ENCODE measurements at regions not wholly inside any gene's neighbourhood (a gene's known extent, or its start where the extent isn't known, plus 50 kb on each side); places are given as distances from the start of the nearest gene placed in this dataset.

- Histone ChIP-seq H3K79me2 (ENCODE audit: insufficient read depth, low read length) (no peaks in the 10 kb centered on the region), H2AFZ (ENCODE audit: low read length) (no peak overlapping the region), H3F3A (ENCODE audit: low read depth) (no peaks in the 10 kb centered on the region), H3K4me3 (ENCODE audit: low read length, poor library complexity, severe bottlenecking) (no peak overlapping the region), H3K9me2 (replicated peaks; ENCODE audit: low read depth, low read length) (no peaks in the 10 kb centered on the region), H3K36me3 (ENCODE audit: insufficient read depth, low read length) (no peaks in the 10 kb centered on the region), H4K20me1 (ENCODE audit: insufficient read depth, low read length, poor library complexity, severe bottlenecking) (no peaks in the 10 kb centered on the region), H3K9me3 (ENCODE audit: insufficient read depth, low read depth, low read length) (no peaks in the 10 kb centered on the region), H3K9ac (ENCODE audit: low read depth, low read length, poor library complexity, severe bottlenecking) (no peak overlapping the region), H3K27me3 (ENCODE audit: insufficient read depth, low read length, poor library complexity, severe bottlenecking) (no peaks in the 10 kb centered on the region), H3K4me1 (ENCODE audit: insufficient read depth, low read length, poor library complexity, severe bottlenecking) (peaks cover under 1% of the 10 kb centered on the region), H3K4me2 (ENCODE audit: low read depth, low read length, poor library complexity, severe bottlenecking) (no peak overlapping the region)
- TF ChIP-seq EZH2phosphoT487 (IDR thresholded peaks at IDR 0.05; ENCODE audit: borderline replicate concordance) (no peak), CTCF (conservative IDR thresholded peaks at IDR 0.05; ENCODE audit: low read length) (no peak)
Observed at GRCh38 chr16:55045756-55046460, 115.2 kb downstream of the IRX5 start.

- TF ChIP-seq EZH2phosphoT487 (IDR thresholded peaks at IDR 0.05; ENCODE audit: borderline replicate concordance) (no peak), CTCF (conservative IDR thresholded peaks at IDR 0.05; ENCODE audit: low read length) (no peak)
- Histone ChIP-seq H3K4me1 (ENCODE audit: insufficient read depth, low read length, poor library complexity, severe bottlenecking) (peaks cover 6% of the 10 kb centered on the region), H3F3A (ENCODE audit: low read depth) (no peaks in the 10 kb centered on the region; the same call in 1 of the 2 replicates), H4K20me1 (ENCODE audit: insufficient read depth, low read length, poor library complexity, severe bottlenecking) (no peaks in the 10 kb centered on the region), H3K36me3 (ENCODE audit: insufficient read depth, low read length) (no peaks in the 10 kb centered on the region), H2AFZ (ENCODE audit: low read length) (no peak overlapping the region), H3K4me3 (ENCODE audit: low read length, poor library complexity, severe bottlenecking) (no peak overlapping the region), H3K9me2 (replicated peaks; ENCODE audit: low read depth, low read length) (no peaks in the 10 kb centered on the region), H3K79me2 (ENCODE audit: insufficient read depth, low read length) (no peaks in the 10 kb centered on the region), H3K27me3 (ENCODE audit: insufficient read depth, low read length, poor library complexity, severe bottlenecking) (no peaks in the 10 kb centered on the region), H3K9me3 (ENCODE audit: insufficient read depth, low read depth, low read length) (no peaks in the 10 kb centered on the region), H3K4me2 (ENCODE audit: low read depth, low read length, poor library complexity, severe bottlenecking) (no peak overlapping the region), H3K9ac (ENCODE audit: low read depth, low read length, poor library complexity, severe bottlenecking) (no peak overlapping the region)
Observed at GRCh38 chr16:55046513-55046912, 115.8 kb downstream of the IRX5 start.

- H3K79me2 ChIP-seq (ENCODE audit: insufficient read depth, low read length): no peaks in the 10 kb centered on the region
- no peak overlapping the region for H3K9ac ChIP-seq (ENCODE audit: low read depth, low read length, poor library complexity, severe bottlenecking)
- H3K36me3 ChIP-seq (ENCODE audit: insufficient read depth, low read length): no peaks in the 10 kb centered on the region
- no peak overlapping the region for H3K4me3 ChIP-seq (ENCODE audit: low read length, poor library complexity, severe bottlenecking)
- H3K4me2 ChIP-seq (ENCODE audit: low read depth, low read length, poor library complexity, severe bottlenecking): no peak overlapping the region
- peaks cover 7% of the 10 kb centered on the region for H3K4me1 ChIP-seq (ENCODE audit: insufficient read depth, low read length, poor library complexity, severe bottlenecking)
- no peak for TF ChIP-seq EZH2phosphoT487 (IDR thresholded peaks at IDR 0.05; ENCODE audit: borderline replicate concordance)
- no peak for TF ChIP-seq CTCF (conservative IDR thresholded peaks at IDR 0.05; ENCODE audit: low read length)
- no peaks in the 10 kb centered on the region for H4K20me1 ChIP-seq (ENCODE audit: insufficient read depth, low read length, poor library complexity, severe bottlenecking)
- no peak overlapping the region for H2AFZ ChIP-seq (ENCODE audit: low read length)
- H3K9me3 ChIP-seq (ENCODE audit: insufficient read depth, low read depth, low read length): no peaks in the 10 kb centered on the region
- no peaks in the 10 kb centered on the region; the same call in 1 of the 2 replicates for H3F3A ChIP-seq (ENCODE audit: low read depth)
- H3K9me2 ChIP-seq (replicated peaks; ENCODE audit: low read depth, low read length): no peaks in the 10 kb centered on the region
- H3K27me3 ChIP-seq (ENCODE audit: insufficient read depth, low read length, poor library complexity, severe bottlenecking): no peaks in the 10 kb centered on the region
Observed at GRCh38 chr16:55046916-55047315, 116.3 kb downstream of the IRX5 start.

Data from Loucy (cell line).